MM.1S (cell line): ENCODE measurements at regions not wholly inside any gene's neighbourhood (a gene's known extent, or its start where the extent isn't known, plus 50 kb on each side); places are given as distances from the start of the nearest gene placed in this dataset.

ENCODE experiments used
- DNase-seq: peaks from one replicate; pipeline ENCODE4 v3.0.0-alpha.2; 2015
- H2AFZ ChIP-seq: fragments of 300-600 bp; sonication (generic); 2 replicates; pipeline ENCODE4 v1.6.0; 2016; ENCODE audit warnings: antibody characterized with exemption, low read length
- H3F3A ChIP-seq: fragments of 300-600 bp; sonication (generic); 2 replicates; pipeline ENCODE4 v1.6.1; 2016; ENCODE audit warnings: mild to moderate bottlenecking, antibody characterized with exemption, low read length, moderate library complexity, mixed read lengths; ENCODE audit not compliant: insufficient read depth
- H3K27ac ChIP-seq: fragments of 300-600 bp; sonication (generic); 2 replicates; pipeline ENCODE4 v1.5.1; 2016; ENCODE audit warnings: mild to moderate bottlenecking, low read length
- H3K27me3 ChIP-seq: fragments of 300-600 bp; sonication (generic); replicated peaks from 2 replicates; pipeline ENCODE4 v1.6.0; 2016; ENCODE audit warnings: low read length; ENCODE audit not compliant: insufficient read depth
- H3K36me3 ChIP-seq: fragments of 300-600 bp; sonication (generic); replicated peaks from 2 replicates; pipeline ENCODE4 v1.6.1; 2016; ENCODE audit warnings: mild to moderate bottlenecking, low read length, mixed read lengths; ENCODE audit not compliant: insufficient read depth
- H3K4me1 ChIP-seq: fragments of 300-600 bp; sonication (generic); 2 replicates; pipeline ENCODE4 v1.6.1; 2016; ENCODE audit warnings: low read length, mixed read lengths
- H3K4me2 ChIP-seq: fragments of 300-600 bp; sonication (generic); 2 replicates; pipeline ENCODE4 v1.6.0; 2016; ENCODE audit warnings: low read depth, low read length
- H3K4me3 ChIP-seq: fragments of 300-600 bp; sonication (generic); 2 replicates; pipeline ENCODE4 v1.5.1; 2016; ENCODE audit warnings: low read length, mixed read lengths
- H3K79me2 ChIP-seq: fragments of 300-600 bp; sonication (generic); 2 replicates; pipeline ENCODE4 v1.6.1; 2016; ENCODE audit warnings: mixed run types, low read length, mixed read lengths
- H3K9ac ChIP-seq: fragments of 300-600 bp; sonication (generic); 2 replicates; pipeline ENCODE4 v1.6.1; 2016; ENCODE audit warnings: low read length, mixed read lengths
- H3K9me2 ChIP-seq: fragments of 300-600 bp; sonication (generic); replicated peaks from 2 replicates; pipeline ENCODE4 v1.6.1; 2016; ENCODE audit warnings: mild to moderate bottlenecking, low read length, mixed read lengths; ENCODE audit not compliant: insufficient read depth
- H3K9me3 ChIP-seq: fragments of 300-600 bp; sonication (generic); replicated peaks from 2 replicates; pipeline ENCODE4 v1.6.1; 2016; ENCODE audit warnings: mild to moderate bottlenecking, low read length, mixed read lengths; ENCODE audit not compliant: insufficient read depth
- H4K20me1 ChIP-seq: fragments of 300-600 bp; sonication (generic); 2 replicates; pipeline ENCODE4 v1.6.1; 2016; ENCODE audit warnings: mild to moderate bottlenecking, low read length, moderate library complexity, mixed read lengths; ENCODE audit not compliant: insufficient read depth
- CTCF ChIP-seq: fragments of 300-600 bp; sonication (generic); IDR thresholded peaks from 2 replicates; pipeline ENCODE4 v1.5.1; 2016; ENCODE audit warnings: antibody characterized with exemption, low read length, mixed read lengths
- EZH2 ChIP-seq: fragments of 300-600 bp; sonication (generic); optimal IDR thresholded peaks from 2 replicates; pipeline ENCODE3; 2017; ENCODE audit warnings: low read depth, mild to moderate bottlenecking, antibody characterized with exemption, low read length, mixed read lengths
- EZH2phosphoT487 ChIP-seq: fragments of 300-600 bp; sonication (generic); IDR thresholded peaks from 2 replicates; pipeline ENCODE4 v1.6.1; 2018; ENCODE audit warnings: antibody characterized with exemption, low read length

GRCh38 chr20:54308804-54309203 is 100.9 kb downstream of the PFDN4 start:
- DNase-seq, result no peak
- H4K20me1 ChIP-seq, result no peaks in the 10 kb centered on the region
- H3F3A ChIP-seq, result no peaks in the 10 kb centered on the region
- H3K9ac ChIP-seq, result no peak overlapping the region
- no peaks in the 10 kb centered on the region for H3K79me2 ChIP-seq
- no peaks in the 10 kb centered on the region for H3K9me2 ChIP-seq
- H3K9me3 ChIP-seq, result no peaks in the 10 kb centered on the region
- no peaks in the 10 kb centered on the region for H3K4me1 ChIP-seq
- no peaks in the 10 kb centered on the region for H3K27me3 ChIP-seq
- H3K4me2 ChIP-seq, result no peak overlapping the region
- H3K36me3 ChIP-seq, result no peaks in the 10 kb centered on the region
- TF ChIP-seq EZH2 (no peak), EZH2phosphoT487 (no peak), CTCF (no peak)
- no peak overlapping the region for H2AFZ ChIP-seq
- H3K27ac ChIP-seq, result no peak overlapping the region
- no peak overlapping the region for H3K4me3 ChIP-seq

GRCh38 chr20:54318892-54319291 is 111.0 kb downstream of the PFDN4 start:
- Histone ChIP-seq H2AFZ (no peak overlapping the region), H3K79me2 (no peaks in the 10 kb centered on the region), H3K4me2 (no peak overlapping the region), H3K36me3 (no peaks in the 10 kb centered on the region), H3K27me3 (no peaks in the 10 kb centered on the region), H4K20me1 (no peaks in the 10 kb centered on the region), H3K9ac (no peak overlapping the region), H3K4me1 (0 out of 2 replicates have a peak, but pooled peaks cover 6% of the 10 kb centered on the region), H3K27ac (no peak overlapping the region), H3K9me2 (no peaks in the 10 kb centered on the region), H3K4me3 (no peak overlapping the region), H3F3A (no peaks in the 10 kb centered on the region), H3K9me3 (no peaks in the 10 kb centered on the region)
- DNase-seq, result no peak
- TF ChIP-seq CTCF (no peak), EZH2phosphoT487 (no peak), EZH2 (no peak)

- H3K27me3 ChIP-seq, result no peaks in the 10 kb centered on the region
- H3K4me2 ChIP-seq, result no peak overlapping the region
- no peaks in the 10 kb centered on the region for H3K79me2 ChIP-seq
- H2AFZ ChIP-seq, result no peak overlapping the region
- H3K27ac ChIP-seq, result no peak overlapping the region
- TF ChIP-seq EZH2phosphoT487 (no peak), CTCF (no peak), EZH2 (no peak)
- no peaks in the 10 kb centered on the region for H4K20me1 ChIP-seq
- no peak for DNase-seq
- no peaks in the 10 kb centered on the region for H3K36me3 ChIP-seq
- H3K4me1 ChIP-seq, result 0 out of 2 replicates have a peak, but pooled peaks cover 6% of the 10 kb centered on the region
- no peak overlapping the region for H3K9ac ChIP-seq
- no peaks in the 10 kb centered on the region for H3K9me2 ChIP-seq
- no peak overlapping the region for H3K4me3 ChIP-seq
- no peaks in the 10 kb centered on the region for H3F3A ChIP-seq
- H3K9me3 ChIP-seq, result no peaks in the 10 kb centered on the region
Observed at GRCh38 chr20:54320148-54320607, 112.3 kb downstream of the PFDN4 start.
